ENCODE measurements at regions not wholly inside any gene's neighbourhood (a gene's known extent, or its start where the extent isn't known, plus 50 kb on each side); places are given as distances from the start of the nearest gene placed in this dataset.

GRCh38 chr5:78726571-78726970 lies 78.0 kb upstream of the LHFPL2 start:
- POLR2A ChIA-PET, result no interaction called here
- FAIRE-seq, result no peak

GRCh38 chr5:78726003-78726402 lies 77.4 kb upstream of the LHFPL2 start:
- 92% methylated on average over 3 of the region's 3 CpGs for WGBS (ENCODE audit: missing lambda C conversion rate)
- no peak for TF ChIP-seq HES2 (IDR thresholded peaks at IDR 0.05)
- TF ChIP-seq RNF2 (IDR thresholded peaks at IDR 0.05; ENCODE audit: borderline replicate concordance, low read depth), result no peak
- no peak for TF ChIP-seq RARB (CRISPR knock-in tag; IDR thresholded peaks at IDR 0.05)
- TF ChIP-seq REST (IDR thresholded peaks at IDR 0.05), result no peak
- TF ChIP-seq NFE2L2 (conservative IDR thresholded peaks at IDR 0.05; ENCODE audit: low read length), result no peak
- no peak for TF ChIP-seq JUN (IDR thresholded peaks at IDR 0.05)
- TF ChIP-seq FOXS1 (CRISPR knock-in tag; IDR thresholded peaks at IDR 0.05), result no peak
- no peak for TF ChIP-seq MAX (IDR thresholded peaks at IDR 0.05)
- TF ChIP-seq CBX2 (IDR thresholded peaks at IDR 0.05; ENCODE audit: borderline replicate concordance, low read depth), result no peak
- TF ChIP-seq FOSB (CRISPR knock-in tag; IDR thresholded peaks at IDR 0.05), result no peak
- TF ChIP-seq ZC3H11A (IDR thresholded peaks at IDR 0.05), result no peak
- TF ChIP-seq NPAS2 (CRISPR knock-in tag; IDR thresholded peaks at IDR 0.05; ENCODE audit: borderline replicate concordance), result no peak
- TF ChIP-seq MYC (IDR thresholded peaks at IDR 0.05; ENCODE audit: borderline replicate concordance, low read length), result no peak
- no peak for TF ChIP-seq ATOH8 (CRISPR knock-in tag; IDR thresholded peaks at IDR 0.05; ENCODE audit: low read depth)

More at GRCh38 chr5:78726571-78726970, 78.0 kb upstream of the LHFPL2 start:
- no peaks in the 10 kb centered on the region for H3K9me3 ChIP-seq
- peak overlapping the region; percentile 73 to 79 for H3K27ac ChIP-seq
- ATAC-seq (no peak), DNase-seq (ENCODE audit: low read depth in 1 of 2, low spot score in 1 of 2) (no peak)
- H3K4me1 ChIP-seq, result peaks cover 54% of the 10 kb centered on the region
- CTCF ChIA-PET, result interaction anchor here (1.3 kb wide), 1 partner anchor 10 kb away, joined by 4 read pairs; no protein-coding TSS in a partner anchor
- H3K4me2 ChIP-seq, result no peak overlapping the region
- 98% methylated on average over 3 of the region's 3 CpGs for WGBS (ENCODE audit: missing lambda C conversion rate)
- H3K4me3 ChIP-seq, result no peak overlapping the region
- TF ChIP-seq KDM1A (IDR thresholded peaks at IDR 0.05; ENCODE audit: low read depth) (no peak), HES2 (IDR thresholded peaks at IDR 0.05) (no peak), E2F6 (IDR thresholded peaks at IDR 0.05; ENCODE audit: borderline replicate concordance, low read depth) (no peak), GATA3 (IDR thresholded peaks at IDR 0.05; ENCODE audit: borderline replicate concordance) (no peak), TP53 (CRISPR knock-in tag; IDR thresholded peaks at IDR 0.05) (no peak)

More at GRCh38 chr5:78726003-78726402, 77.4 kb upstream of the LHFPL2 start:
- Histone ChIP-seq H3K4me3 (no peak overlapping the region), H3K27ac (peak overlapping the region; percentile 73 to 79; a peak in 3 of 6 replicates), H3K4me1 (peaks cover 54% of the 10 kb centered on the region), H3K4me2 (no peak overlapping the region), H3K9me3 (no peaks in the 10 kb centered on the region)
- CTCF ChIA-PET, result interaction anchor here (1.3 kb wide), 1 partner anchor 10 kb away, joined by 4 read pairs; no protein-coding TSS in a partner anchor
- POLR2A ChIA-PET, result no interaction called here
- ATAC-seq (no peak), DNase-seq (ENCODE audit: low read depth in 1 of 2, low spot score in 1 of 2) (no peak), FAIRE-seq (no peak)
